ENCODE measurements at regions not wholly inside any gene's neighbourhood (a gene's known extent, or its start where the extent isn't known, plus 50 kb on each side); places are given as distances from the start of the nearest gene placed in this dataset.

- H3K36me3 Mint-ChIP-seq: no peaks in the 10 kb centered on the region
- no peak for ATAC-seq
- peaks cover 18% of the 10 kb centered on the region for H3K9me3 Mint-ChIP-seq
- TF ChIP-seq CTCF (IDR thresholded peaks at IDR 0.05): no peak
- DNase-seq (ENCODE audit: low spot score): no peak
- no peaks in the 10 kb centered on the region for H3K27me3 Mint-ChIP-seq (ENCODE audit: low read depth)
- POLR2A ChIA-PET: no interaction called here
- H3K27ac Mint-ChIP-seq: no peak overlapping the region
- H3K4me3 Mint-ChIP-seq: no peak overlapping the region
- CTCF ChIA-PET: no interaction called here
- no peaks in the 10 kb centered on the region for H3K4me1 Mint-ChIP-seq
Measured at GRCh38 chr3:21804330-21804729, 53.3 kb upstream of the ZNF385D start.

- POLR2A ChIA-PET: no interaction called here
- Mint-ChIP-seq H3K4me1 (no peaks in the 10 kb centered on the region), H3K36me3 (no peaks in the 10 kb centered on the region), H3K9me3 (no peaks in the 10 kb centered on the region), H3K27ac (no peak overlapping the region), H3K27me3 (ENCODE audit: low read depth) (no peaks in the 10 kb centered on the region), H3K4me3 (no peak overlapping the region)
- DNase-seq (ENCODE audit: low spot score) (no peak), ATAC-seq (no peak)
- CTCF ChIA-PET: no interaction called here
- TF ChIP-seq ZNF281 (CRISPR knock-in tag; IDR thresholded peaks at IDR 0.05): no peak
- TF ChIP-seq ZBTB21 (CRISPR knock-in tag; IDR thresholded peaks at IDR 0.05; ENCODE audit: borderline replicate concordance): no peak
- TF ChIP-seq ZNF532 (CRISPR knock-in tag; IDR thresholded peaks at IDR 0.05; ENCODE audit: borderline replicate concordance): no peak
- no peak for TF ChIP-seq ZNF423 (CRISPR knock-in tag; IDR thresholded peaks at IDR 0.05)
- TF ChIP-seq ZBTB43 (CRISPR knock-in tag; IDR thresholded peaks at IDR 0.05): no peak
- no peak for TF ChIP-seq OVOL2 (CRISPR knock-in tag; IDR thresholded peaks at IDR 0.05; ENCODE audit: borderline replicate concordance)
- no peak for TF ChIP-seq GTF2I (CRISPR knock-in tag; conservative IDR thresholded peaks at IDR 0.05)
- no peak for TF ChIP-seq ARID4B (CRISPR knock-in tag; IDR thresholded peaks at IDR 0.05; ENCODE audit: borderline replicate concordance)
- no peak for TF ChIP-seq FOXP4 (CRISPR knock-in tag; IDR thresholded peaks at IDR 0.05)
- TF ChIP-seq ZNF121 (CRISPR knock-in tag; IDR thresholded peaks at IDR 0.05): no peak
- no peak for TF ChIP-seq CREB1 (CRISPR knock-in tag; IDR thresholded peaks at IDR 0.05)
- TF ChIP-seq NR2C2 (CRISPR knock-in tag; IDR thresholded peaks at IDR 0.05): no peak
- TF ChIP-seq EMX1 (CRISPR knock-in tag; IDR thresholded peaks at IDR 0.05): no peak
- TF ChIP-seq MYBL2 (CRISPR knock-in tag; IDR thresholded peaks at IDR 0.05): no peak
- no peak for TF ChIP-seq E2F1 (CRISPR knock-in tag; IDR thresholded peaks at IDR 0.05)
- TF ChIP-seq SMAD3 (CRISPR knock-in tag; IDR thresholded peaks at IDR 0.05; ENCODE audit: borderline replicate concordance): no peak
- TF ChIP-seq TP53 (CRISPR knock-in tag; IDR thresholded peaks at IDR 0.05): no peak
Measured at GRCh38 chr3:21806733-21807132, 55.7 kb upstream of the ZNF385D start.

Measured in WTC11 (cell line).